NCI-H2196 treated with DMSO at 0.1 percent for 48 hours (cell line): ENCODE measurements at regions not wholly inside any gene's neighbourhood (a gene's known extent, or its start where the extent isn't known, plus 50 kb on each side); places are given as distances from the start of the nearest gene placed in this dataset.

Experiments used
- DNase-seq: peaks from one replicate; lab custom pipeline; 2025; ENCODE audit not compliant: unreplicated experiment; lab: John Stamatoyannopoulos, UW

DNA sequence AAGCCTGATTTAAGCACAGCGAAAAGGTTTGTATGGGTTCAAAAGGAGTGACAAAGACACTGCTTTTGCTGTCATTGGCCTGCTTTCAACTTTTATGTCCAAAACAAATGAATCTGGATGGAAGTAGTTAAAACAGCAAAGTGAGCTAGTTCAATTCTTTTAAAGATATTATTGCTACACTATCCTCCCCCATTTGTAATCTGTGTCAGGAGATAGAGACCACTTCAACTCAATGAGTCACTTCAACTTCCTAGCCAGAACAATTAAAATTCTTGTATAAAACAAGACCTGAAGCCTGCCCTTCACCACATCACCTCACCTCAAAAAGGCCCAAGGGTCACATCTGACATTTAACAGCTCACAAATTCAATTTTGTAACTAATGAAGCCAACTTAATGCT is 364.1 kb upstream of the LYPLAL1 start:
- DNase-seq: no peak

- no peak for DNase-seq
Measured at GRCh38 chr1:218810306-218810705, 363.4 kb upstream of the LYPLAL1 start.

GRCh38 chr1:218811497-218811896 is 362.2 kb upstream of the LYPLAL1 start:
- DNase-seq: no peak

DNA sequence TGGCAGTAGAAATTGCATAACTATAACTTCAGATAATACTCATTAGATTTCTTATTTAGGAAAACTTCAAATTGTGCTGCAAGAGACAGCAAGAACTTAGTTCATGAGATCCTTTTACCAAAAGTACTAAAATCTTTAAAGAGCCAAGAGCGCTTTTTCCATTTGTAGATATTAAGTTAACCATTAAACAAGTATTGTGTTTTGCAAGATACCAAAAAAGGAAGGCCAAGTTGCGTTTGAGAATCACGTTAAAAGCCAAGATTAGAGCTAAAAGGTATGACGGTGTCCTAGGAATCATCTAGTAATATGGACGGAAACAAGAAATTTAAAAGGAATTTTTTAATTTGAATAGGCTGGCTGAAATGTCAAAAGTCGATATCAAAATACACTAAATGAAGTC is 361.3 kb upstream of the LYPLAL1 start:
- no peak for DNase-seq

GRCh38 chr1:218813237-218813636 is 360.4 kb upstream of the LYPLAL1 start:
- no peak for DNase-seq

DNA sequence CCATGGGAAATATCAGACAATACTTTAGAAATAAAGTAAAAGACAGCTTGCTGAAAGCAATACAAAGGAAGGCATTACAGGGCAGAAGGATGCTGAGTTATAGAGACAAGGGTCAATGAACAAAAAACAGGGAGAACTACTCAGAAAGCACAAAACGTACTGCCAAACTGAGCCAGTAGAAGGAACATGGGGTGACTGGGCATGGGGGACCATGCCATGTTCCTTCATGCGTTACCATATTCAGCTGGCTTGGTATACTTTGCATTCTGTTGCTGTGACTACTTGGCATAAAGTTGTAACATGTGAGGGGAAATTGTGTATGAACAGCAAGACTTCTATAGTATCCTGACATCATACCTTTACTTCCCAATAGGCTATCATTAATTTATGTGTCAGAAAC is 358.6 kb upstream of the LYPLAL1 start:
- no peak for DNase-seq

DNA sequence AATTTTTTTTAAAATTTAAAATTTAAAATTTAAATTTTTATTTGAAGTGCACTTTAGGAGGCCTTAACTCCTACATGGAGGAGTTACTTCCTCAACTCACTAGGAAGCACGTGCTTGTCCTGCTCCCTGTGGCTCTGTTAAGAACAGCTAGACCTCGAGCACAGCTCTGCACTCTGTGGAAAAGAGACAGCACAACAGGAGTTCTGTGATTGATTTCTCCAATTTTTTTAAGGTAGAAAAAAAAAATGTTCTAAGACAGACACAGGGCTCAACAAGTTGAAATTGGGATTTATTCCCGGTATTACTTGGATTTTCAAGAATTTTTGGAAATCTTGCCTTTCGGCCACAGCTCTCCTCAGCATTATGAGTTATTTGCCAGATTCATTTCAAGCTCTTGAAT is 356.6 kb upstream of the LYPLAL1 start:
- no peak for DNase-seq

DNA sequence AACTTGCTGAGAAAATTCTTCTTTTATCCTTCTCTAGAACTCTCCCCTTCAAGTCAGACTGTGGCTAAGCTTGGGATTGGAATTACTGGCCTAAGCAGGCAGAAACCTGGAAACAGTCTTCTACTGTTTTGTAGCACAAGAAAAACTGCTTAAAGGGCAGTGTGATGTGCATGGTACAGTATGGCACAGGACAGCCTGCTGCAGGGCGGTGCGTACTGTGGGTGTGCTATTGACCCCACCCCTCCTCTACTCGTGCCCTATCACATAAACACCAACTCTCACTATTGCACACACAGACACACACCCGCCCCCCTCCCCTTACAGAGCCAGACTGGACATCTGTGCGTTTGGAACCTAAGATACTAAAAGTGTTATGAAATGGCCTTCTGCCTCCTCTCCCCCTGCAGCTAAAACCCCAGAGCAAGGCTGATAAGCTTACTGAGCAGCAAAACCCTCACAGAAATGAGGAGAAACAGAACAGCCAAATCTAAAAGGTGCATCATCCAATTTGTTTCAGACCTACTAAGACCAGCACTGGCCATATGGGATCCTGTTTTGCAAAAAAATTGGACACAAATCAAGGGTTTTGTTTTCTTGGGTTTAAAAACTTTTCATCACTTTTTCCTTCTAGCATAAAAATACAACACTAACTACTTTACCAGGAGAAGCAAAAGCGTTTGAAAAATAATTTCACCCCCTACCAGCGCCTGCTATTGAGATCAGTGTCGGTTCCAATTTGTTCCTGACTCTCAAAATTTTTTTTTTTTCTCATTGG is 355.8 kb upstream of the LYPLAL1 start:
- no peak for DNase-seq

DNA sequence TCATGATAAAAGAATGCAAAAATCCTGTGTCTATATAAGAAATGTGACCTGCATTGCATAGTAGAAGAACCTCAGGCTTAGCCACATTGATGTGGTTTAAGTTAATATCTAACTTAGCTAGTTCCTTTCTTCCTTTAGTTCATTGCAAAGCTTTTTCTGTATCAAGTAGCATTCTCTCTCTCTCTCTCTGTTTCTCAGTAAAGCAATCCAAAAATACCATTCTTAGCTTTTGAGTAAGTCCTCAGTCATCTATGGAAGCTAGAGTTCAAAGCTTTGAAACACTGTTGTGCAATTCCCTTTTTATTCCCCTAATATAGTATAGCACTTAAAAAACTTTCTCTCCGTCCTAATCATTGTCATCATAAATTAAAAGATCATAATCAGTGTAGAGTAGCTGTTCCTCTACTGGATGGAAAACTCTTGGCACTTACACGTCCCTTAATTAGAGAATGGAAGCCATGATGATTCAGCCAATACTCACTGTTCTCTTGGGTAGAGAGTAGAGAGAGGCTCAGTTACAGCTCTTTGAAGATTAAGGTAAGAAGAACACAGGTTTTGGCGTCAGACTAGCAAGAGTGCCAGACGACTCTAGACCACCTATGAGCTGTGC is 350.3 kb upstream of the LYPLAL1 start:
- DNase-seq: no peak

DNA sequence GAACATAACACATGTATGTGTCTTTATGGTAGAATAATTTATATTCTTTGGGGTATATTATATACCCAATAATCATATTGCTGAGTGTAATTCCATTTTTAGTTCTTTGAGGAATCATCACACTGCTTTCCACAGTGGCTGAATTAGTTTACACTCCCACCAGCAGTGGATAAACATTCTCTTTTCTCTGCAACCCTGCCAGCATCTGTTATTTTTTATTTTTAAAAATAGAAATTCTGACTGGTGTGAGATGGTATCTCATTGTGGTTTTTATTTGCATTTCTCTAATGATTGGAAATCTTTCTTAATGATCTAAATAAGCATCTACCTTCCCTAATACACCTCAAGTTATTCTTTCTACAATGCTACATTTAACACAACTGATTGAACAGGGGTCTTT is 346.2 kb upstream of the LYPLAL1 start:
- DNase-seq: no peak

- no peak for DNase-seq
Measured at GRCh38 chr1:218828125-218828650, 345.5 kb upstream of the LYPLAL1 start.

DNA sequence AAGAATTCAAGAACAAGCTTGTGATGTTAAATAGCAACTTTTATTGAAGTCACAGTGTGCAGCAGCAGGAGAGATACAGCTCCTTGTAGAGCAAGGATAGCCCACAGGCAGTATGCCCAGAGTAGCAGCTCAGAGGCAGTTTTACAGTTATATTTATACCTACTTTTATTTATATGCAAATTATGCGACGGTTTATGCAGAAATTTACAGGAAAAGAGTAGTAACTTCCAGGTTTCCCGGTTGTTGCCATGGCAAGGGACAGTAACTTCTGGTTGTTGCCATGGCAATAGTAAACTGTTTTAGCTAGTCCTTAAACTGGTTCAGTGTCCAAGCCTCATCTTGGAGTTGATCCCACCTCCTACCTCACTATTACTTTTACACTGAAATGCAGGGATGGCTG is 344.6 kb upstream of the LYPLAL1 start:
- DNase-seq: no peak

DNA sequence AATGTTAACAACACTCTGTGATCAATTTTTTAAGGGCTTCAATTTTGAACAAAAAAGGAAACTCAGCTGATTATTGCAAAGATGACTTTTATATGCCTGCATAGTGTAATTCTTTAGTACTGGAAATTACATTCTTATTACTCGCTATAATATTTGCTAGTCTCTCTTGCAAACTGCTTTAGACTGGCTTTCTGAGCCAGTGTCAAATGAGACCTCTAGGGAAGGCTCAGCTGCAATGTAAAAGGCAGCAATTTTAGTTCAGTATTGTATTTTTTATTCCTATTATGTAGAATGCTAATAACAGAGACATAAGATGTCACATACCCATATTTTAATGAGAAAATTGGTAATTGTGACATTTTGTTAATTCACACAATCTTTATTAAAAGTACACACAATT is 338.1 kb upstream of the LYPLAL1 start:
- no peak for DNase-seq

- DNase-seq: no peak
Measured at GRCh38 chr1:218836264-218836663, 337.4 kb upstream of the LYPLAL1 start.

DNA sequence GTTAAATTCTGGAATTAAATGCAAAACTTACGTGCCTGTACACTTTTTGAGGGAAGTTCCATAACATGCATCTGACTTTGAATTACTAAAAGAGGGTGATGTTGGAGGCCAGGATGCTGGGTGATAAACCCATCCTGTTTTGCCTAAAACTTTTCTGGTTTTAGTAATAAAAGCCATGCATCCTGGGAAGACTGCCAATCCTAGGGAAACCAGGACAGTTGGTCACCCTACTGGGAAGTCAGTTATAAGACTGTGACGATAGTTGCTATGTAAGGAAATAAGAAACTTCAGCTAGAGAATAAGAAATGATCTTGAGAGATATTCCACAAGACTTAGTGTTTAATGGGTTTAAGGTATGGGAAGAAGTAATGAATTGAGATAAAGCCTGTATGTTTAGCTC is 336.6 kb upstream of the LYPLAL1 start:
- no peak for DNase-seq

GRCh38 chr1:218845589-218845988 is 328.1 kb upstream of the LYPLAL1 start:
- DNase-seq: no peak

GRCh38 chr1:218846181-218846580 is 327.5 kb upstream of the LYPLAL1 start:
- DNase-seq: no peak

DNA sequence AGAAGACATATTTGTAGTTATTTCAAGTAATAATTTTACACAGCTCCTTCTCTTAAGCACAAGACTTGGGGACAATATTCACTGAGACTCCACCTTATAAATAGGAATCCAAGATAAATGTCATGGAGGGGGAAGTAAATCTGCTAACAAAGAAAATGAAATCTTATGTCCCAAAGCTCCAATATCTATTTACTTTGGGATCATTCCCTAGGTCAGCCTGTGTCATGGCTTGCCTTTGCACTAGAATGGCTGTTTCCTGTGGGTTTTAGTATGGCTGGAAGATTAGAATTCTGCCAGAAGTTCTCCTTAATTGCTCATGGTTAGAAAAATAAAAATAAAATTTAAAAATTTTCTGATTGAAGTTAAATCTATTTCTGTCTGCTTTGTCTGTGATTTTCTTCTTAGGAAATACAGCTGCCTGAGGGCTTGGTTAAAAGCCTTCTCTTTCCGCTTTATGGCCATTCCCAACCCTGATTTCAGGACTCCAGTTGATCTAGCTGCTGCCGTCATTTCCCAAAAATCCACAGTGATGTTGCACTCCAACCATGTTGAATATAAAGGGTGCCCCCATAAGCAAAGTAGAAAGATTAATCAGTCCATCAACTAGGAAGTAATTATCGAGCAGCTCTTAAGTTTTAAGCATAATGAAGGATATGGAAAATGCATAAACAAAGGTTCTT is 326.4 kb upstream of the LYPLAL1 start:
- no peak for DNase-seq

DNA sequence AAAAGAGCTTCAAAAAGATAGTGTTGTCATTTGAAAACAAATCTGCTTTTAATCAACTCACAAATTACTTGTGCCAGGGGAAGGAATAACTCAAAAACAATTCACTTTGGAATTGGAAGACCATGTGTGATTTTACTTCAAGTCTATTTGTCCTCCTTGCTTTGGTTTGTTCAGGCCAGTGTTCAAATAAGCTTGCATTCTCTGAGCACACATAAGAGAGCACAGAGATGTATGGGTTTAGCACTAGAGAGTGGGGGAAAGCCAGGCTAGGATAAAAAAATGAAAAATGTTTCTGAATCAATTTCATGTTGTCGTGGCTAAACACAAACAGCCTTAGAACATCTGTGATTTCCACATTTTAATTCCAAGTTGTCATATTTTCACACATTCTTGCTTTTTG is 325.7 kb upstream of the LYPLAL1 start:
- no peak for DNase-seq

DNA sequence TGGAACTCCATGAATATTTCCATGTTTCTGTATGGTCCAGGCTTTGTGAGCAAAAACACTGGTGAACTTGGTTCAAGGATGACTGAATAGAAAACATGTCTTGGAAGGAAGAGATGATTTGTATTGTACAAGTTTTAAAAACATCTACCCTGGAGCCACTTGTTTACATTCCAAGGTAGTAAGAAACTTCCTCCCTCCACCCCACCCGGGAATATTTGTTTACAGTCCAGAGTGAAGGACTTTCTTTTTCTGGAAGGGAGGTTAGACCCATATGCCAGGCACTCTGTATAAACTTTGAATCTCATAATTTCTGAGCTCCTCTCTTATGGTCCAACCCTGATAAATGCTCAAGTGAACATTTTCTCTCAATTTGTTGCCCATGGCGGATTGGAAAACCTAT is 323.3 kb upstream of the LYPLAL1 start:
- DNase-seq: no peak

DNA sequence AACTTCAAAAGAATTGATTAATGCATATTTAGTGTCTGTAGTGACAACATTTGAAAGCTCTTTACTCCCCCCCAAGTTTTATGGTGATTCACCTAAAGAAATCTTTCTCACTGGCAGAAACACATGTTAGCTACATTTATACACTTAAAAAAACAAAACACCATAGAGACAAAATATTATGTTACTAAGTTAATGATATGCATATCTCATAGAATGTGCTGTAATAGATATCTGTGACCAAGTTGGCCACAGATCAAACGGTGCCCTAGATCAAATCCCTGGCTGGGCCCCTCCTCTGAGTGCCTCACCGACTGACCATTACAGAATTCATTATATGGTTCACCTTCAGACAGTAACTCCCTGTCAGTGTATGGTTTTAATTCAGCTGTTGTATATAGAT is 322.1 kb upstream of the LYPLAL1 start:
- no peak for DNase-seq

- no peak for DNase-seq
Measured at GRCh38 chr1:218852527-218852926, 321.2 kb upstream of the LYPLAL1 start.
